A673 (cell line): ENCODE measurements at regions not wholly inside any gene's neighbourhood (a gene's known extent, or its start where the extent isn't known, plus 50 kb on each side); places are given as distances from the start of the nearest gene placed in this dataset.
"Not testable (repeated sequence)": the region's sequence is repeated elsewhere in the genome, so short reads cannot be mapped to it uniquely, and the experiment has no call there.

Experiments used
- BruUV-seq: library from RNA; stranded (reverse); fragments of 400-500 nt; replicated peaks from 2 replicates; lab custom pipeline; 2021; lab: Mats Ljungman, UMichigan
- CTCF ChIA-PET: fragments of 300-600 bp; sonication (Branson Sonifier 250); formaldehyde crosslinking; loops from one replicate; lab custom pipeline; 2022; ENCODE audit warnings: antibody characterized with exemption; lab: Charles Lee
- POLR2A ChIA-PET: fragments of 300-600 bp; sonication (Branson Sonifier 250); formaldehyde crosslinking; loops from one replicate; lab custom pipeline; 2022; ENCODE audit warnings: antibody characterized with exemption; ENCODE audit not compliant: low non-redundant PET; lab: Charles Lee
- DNase-seq: peaks from one replicate; pipeline ENCODE4 v3.0.0-alpha.2; 2015; ENCODE audit warnings: low spot score
- H3K27ac ChIP-seq: fragments of 200-600 bp; sonication (generic); 2 replicates; pipeline ENCODE4 v1.5.1; 2016; ENCODE audit warnings: mixed run types, low read depth, mild to moderate bottlenecking, mixed read lengths, antibody characterized with exemption, low read length; ENCODE audit not compliant: poor library complexity, severe bottlenecking
- H3K27me3 ChIP-seq: fragments of 200-600 bp; sonication (generic); replicated peaks from 2 replicates; pipeline ENCODE4 v1.6.1; 2017; ENCODE audit warnings: mixed run types, low read depth, mild to moderate bottlenecking, mixed read lengths, antibody characterized with exemption, low read length; ENCODE audit not compliant: insufficient read depth, poor library complexity
- H3K36me3 ChIP-seq: fragments of 200-600 bp; sonication (generic); 2 replicates; pipeline ENCODE4 v1.6.1; 2016; ENCODE audit warnings: mixed run types, mild to moderate bottlenecking, mixed read lengths, antibody characterized with exemption, low read length; ENCODE audit not compliant: insufficient read depth, poor library complexity, severe bottlenecking
- H3K4me1 ChIP-seq: fragments of 200-600 bp; sonication (generic); 2 replicates; pipeline ENCODE4 v1.6.1; 2017; ENCODE audit warnings: mixed run types, mild to moderate bottlenecking, mixed read lengths, antibody characterized with exemption, low read length; ENCODE audit not compliant: insufficient read depth, poor library complexity, severe bottlenecking
- H3K4me3 ChIP-seq: fragments of 200-600 bp; sonication (generic); 2 replicates; pipeline ENCODE4 v1.5.1; 2016; ENCODE audit warnings: low read depth, mixed run types, mild to moderate bottlenecking, mixed read lengths, low read length; ENCODE audit not compliant: poor library complexity, severe bottlenecking
- H3K9me3 ChIP-seq: fragments of 200-600 bp; sonication (generic); 2 replicates; pipeline ENCODE4 v1.6.1; 2016; ENCODE audit warnings: mixed run types, low read depth, mild to moderate bottlenecking, mixed read lengths, antibody characterized with exemption, low read length; ENCODE audit not compliant: poor library complexity, severe bottlenecking
- CTCF ChIP-seq: fragments of 300-800, 200-600 bp; sonication (generic); conservative IDR thresholded peaks from 2 replicates; pipeline ENCODE4 v1.5.1; 2017; ENCODE audit warnings: low read depth, mild to moderate bottlenecking, antibody characterized with exemption, low read length, moderate library complexity, mixed read lengths
- EZH2 ChIP-seq: fragments of 200-600 bp; sonication (generic); IDR thresholded peaks from 2 replicates; pipeline ENCODE4 v1.6.1; 2017; ENCODE audit warnings: borderline replicate concordance, low read depth, mild to moderate bottlenecking, mixed read lengths, antibody characterized with exemption, low read length; ENCODE audit not compliant: poor library complexity, severe bottlenecking
- intact Hi-C: fragments of 100-400 bp; cut with micrococcal nuclease; formaldehyde crosslinking; loops from one replicate; pipeline ENCODE4 v1.10.0; 2022; ENCODE audit not compliant: unreplicated experiment

- CTCF ChIA-PET, result no interaction called here
- Histone ChIP-seq H3K9me3 (peaks cover 64% of the 10 kb centered on the region), H3K4me3 (no peak overlapping the region), H3K27ac (no peak overlapping the region), H3K27me3 (no peaks in the 10 kb centered on the region), H3K4me1 (no peaks in the 10 kb centered on the region), H3K36me3 (no peaks in the 10 kb centered on the region)
- POLR2A ChIA-PET, result no interaction called here
- intact Hi-C loops, result no loop called here
- no TSS peak for BruUV-seq
- TF ChIP-seq EZH2 (no peak), CTCF (no peak)
- DNase-seq, result no peak
Observed at GRCh38 chr22:11626422-11626773, 3901.6 kb upstream of the OR11H1 start.

GRCh38 chr22:11627036-11627435 lies 3901.0 kb upstream of the OR11H1 start:
- DNase-seq, H3K27me3 ChIP-seq, H3K27ac ChIP-seq, H3K4me3 ChIP-seq, BruUV-seq, H3K36me3 ChIP-seq, H3K4me1 ChIP-seq, CTCF ChIA-PET, POLR2A ChIA-PET, intact Hi-C loops: not testable (repeated sequence)
- H3K9me3 ChIP-seq, result peaks cover 59% of the 10 kb centered on the region

- H3K9me3 ChIP-seq, result peaks cover 59% of the 10 kb centered on the region
- intact Hi-C loops, result no loop called here
- H3K36me3 ChIP-seq, result no peaks in the 10 kb centered on the region
- H3K27ac ChIP-seq, result no peak overlapping the region
- ChIA-PET CTCF (no interaction called here), POLR2A (no interaction called here)
- no peaks in the 10 kb centered on the region for H3K27me3 ChIP-seq
- no peak for TF ChIP-seq CTCF
- no peak for TF ChIP-seq EZH2
- H3K4me3 ChIP-seq, result no peak overlapping the region
- no TSS peak for BruUV-seq
- no peaks in the 10 kb centered on the region for H3K4me1 ChIP-seq
- DNase-seq, result no peak
Observed at GRCh38 chr22:11627436-11627797, 3900.6 kb upstream of the OR11H1 start.

- Histone ChIP-seq H3K4me3 (no peak overlapping the region), H3K27me3 (no peaks in the 10 kb centered on the region), H3K27ac (no peak overlapping the region), H3K4me1 (no peaks in the 10 kb centered on the region), H3K36me3 (no peaks in the 10 kb centered on the region), H3K9me3 (peaks cover 57% of the 10 kb centered on the region)
- ChIA-PET CTCF (no interaction called here), POLR2A (no interaction called here)
- no TSS peak for BruUV-seq
- intact Hi-C loops, result no loop called here
- TF ChIP-seq EZH2 (no peak), CTCF (no peak)
- no peak for DNase-seq
Observed at GRCh38 chr22:11627798-11628650, 3900.0 kb upstream of the OR11H1 start.
